ENCODE measurements at regions not wholly inside any gene's neighbourhood (a gene's known extent, or its start where the extent isn't known, plus 50 kb on each side); places are given as distances from the start of the nearest gene placed in this dataset.

- FAIRE-seq: no peak
Measured at GRCh38 chr10:3689871-3690510, 95.0 kb downstream of the KLF6 start.

GRCh38 chr10:3687510-3688081 is 97.4 kb downstream of the KLF6 start:
- no peak for FAIRE-seq

- no peak for FAIRE-seq
Measured at GRCh38 chr10:3685384-3685783, 99.6 kb downstream of the KLF6 start.

- no peak for FAIRE-seq
Measured at GRCh38 chr10:3684891-3685290, 100.1 kb downstream of the KLF6 start.

GRCh38 chr10:3683560-3683959 is 101.4 kb downstream of the KLF6 start:
- no peak for FAIRE-seq

GRCh38 chr10:3682745-3683144 is 102.3 kb downstream of the KLF6 start:
- FAIRE-seq: no peak

- FAIRE-seq: no peak
Measured at GRCh38 chr10:3681642-3682554, 103.1 kb downstream of the KLF6 start.

- FAIRE-seq: no peak
Measured at GRCh38 chr10:3679950-3680629, 104.9 kb downstream of the KLF6 start.

- FAIRE-seq: no peak
Measured at GRCh38 chr10:3678629-3679227, 106.3 kb downstream of the KLF6 start.

- no peak for FAIRE-seq
Measured at GRCh38 chr10:3676564-3676963, 108.4 kb downstream of the KLF6 start.

- no peak for FAIRE-seq
Measured at GRCh38 chr10:3672220-3672619, 112.8 kb downstream of the KLF6 start.

- FAIRE-seq: no peak
Measured at GRCh38 chr10:3671386-3671955, 113.5 kb downstream of the KLF6 start.

GRCh38 chr10:3668966-3669330 is 116.1 kb downstream of the KLF6 start:
- no peak for FAIRE-seq

- FAIRE-seq: no peak
Measured at GRCh38 chr10:3668276-3668965, 116.6 kb downstream of the KLF6 start.

GRCh38 chr10:3666525-3667302 is 118.3 kb downstream of the KLF6 start:
- no peak for FAIRE-seq

GRCh38 chr10:3665316-3665908 is 119.6 kb downstream of the KLF6 start:
- no peak for FAIRE-seq

GRCh38 chr10:3662775-3663174 is 122.2 kb downstream of the KLF6 start:
- no peak for FAIRE-seq

GRCh38 chr10:3661271-3661670 is 123.7 kb downstream of the KLF6 start:
- FAIRE-seq: no peak

GRCh38 chr10:3660753-3661152 is 124.3 kb downstream of the KLF6 start:
- no peak for FAIRE-seq

- FAIRE-seq: no peak
Measured at GRCh38 chr10:3659203-3659917, 125.6 kb downstream of the KLF6 start.
